GM21619 (cell line): ENCODE measurements at regions not wholly inside any gene's neighbourhood (a gene's known extent, or its start where the extent isn't known, plus 50 kb on each side); places are given as distances from the start of the nearest gene placed in this dataset.
A peak's percentile ranks its signal among the peaks of the same experiment; 100 is the strongest.
"Not testable (repeated sequence)": the region's sequence is repeated elsewhere in the genome, so short reads cannot be mapped to it uniquely, and the experiment has no call there.

Source experiments
- ATAC-seq: cut with Tn5 transposase; IDR thresholded peaks from one replicate; pipeline ENCODE4 v1.9.1; 2021; ENCODE audit not compliant: unreplicated experiment

DNA sequence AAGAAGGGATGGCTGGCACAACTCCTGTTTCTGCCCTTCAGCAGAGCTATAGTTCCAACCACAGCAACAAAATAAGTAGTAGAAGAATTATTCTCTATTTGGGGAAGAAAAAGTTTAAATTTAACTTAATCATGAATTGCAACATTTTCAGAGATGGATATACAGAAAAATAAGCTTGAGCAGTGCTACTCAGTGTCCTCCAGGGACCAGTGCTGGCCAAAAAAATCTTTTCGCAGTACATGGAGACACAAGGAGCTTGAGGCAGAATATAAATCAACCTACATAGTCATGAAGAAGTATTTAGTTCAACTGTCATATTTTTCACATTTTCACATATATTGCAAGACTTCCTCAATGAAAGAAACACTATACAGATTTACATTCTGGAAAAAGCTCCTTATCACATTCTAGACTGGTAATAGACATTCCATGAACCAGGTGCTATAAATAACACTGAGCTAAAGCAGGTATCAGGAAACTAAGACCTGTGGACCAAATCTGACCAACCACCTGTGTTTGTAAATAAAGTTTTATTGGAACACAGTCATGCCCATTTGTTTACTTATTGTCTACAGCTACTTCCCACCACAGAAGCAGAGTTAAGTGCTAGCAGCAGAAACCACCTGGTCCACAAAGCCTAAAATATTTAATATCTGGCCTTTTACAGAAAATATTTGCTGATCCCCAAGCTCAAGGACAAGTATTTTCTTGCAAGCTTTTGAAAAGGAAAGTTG lies 101.9 kb downstream of the RGS21 start:
- ATAC-seq = no peak

- no peak for ATAC-seq
These were observed 113.9 kb downstream of the RGS21 start for GRCh38 chr1:192430644-192431043.

- no peak for ATAC-seq
These were observed 118.9 kb downstream of the RGS21 start for GRCh38 chr1:192435704-192436103.

DNA sequence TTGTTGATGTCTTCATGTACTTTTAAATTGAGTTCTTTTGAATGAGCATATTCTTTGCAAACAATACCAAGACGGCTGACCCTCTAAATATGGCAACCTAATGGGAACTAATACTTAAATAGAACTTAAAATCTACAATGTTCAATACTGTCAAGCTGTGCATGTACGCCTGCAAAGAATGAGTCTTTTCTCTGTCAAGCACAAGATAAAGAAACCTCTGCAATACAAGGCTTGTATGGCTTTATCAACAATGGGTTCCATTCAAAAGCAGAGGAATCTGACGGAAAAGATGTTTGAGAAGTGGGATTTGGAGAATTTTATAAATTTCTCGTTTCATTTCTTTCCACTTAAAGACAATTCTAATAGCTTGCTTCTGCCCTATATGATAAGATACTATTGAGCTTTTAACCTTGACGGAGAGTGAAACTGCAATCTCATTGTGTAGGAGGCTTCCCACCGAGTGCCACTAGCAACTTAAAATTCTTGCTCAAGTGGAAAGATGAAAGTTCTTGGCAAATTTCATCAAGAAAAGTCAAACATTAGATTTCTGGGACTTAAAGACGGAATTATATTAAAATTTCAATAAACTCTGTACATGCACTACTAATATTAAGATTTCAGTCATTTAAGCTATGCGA lies 119.8 kb downstream of the RGS21 start:
- no peak for ATAC-seq

GRCh38 chr1:192438737-192439136 lies 121.9 kb downstream of the RGS21 start:
- no peak for ATAC-seq

DNA sequence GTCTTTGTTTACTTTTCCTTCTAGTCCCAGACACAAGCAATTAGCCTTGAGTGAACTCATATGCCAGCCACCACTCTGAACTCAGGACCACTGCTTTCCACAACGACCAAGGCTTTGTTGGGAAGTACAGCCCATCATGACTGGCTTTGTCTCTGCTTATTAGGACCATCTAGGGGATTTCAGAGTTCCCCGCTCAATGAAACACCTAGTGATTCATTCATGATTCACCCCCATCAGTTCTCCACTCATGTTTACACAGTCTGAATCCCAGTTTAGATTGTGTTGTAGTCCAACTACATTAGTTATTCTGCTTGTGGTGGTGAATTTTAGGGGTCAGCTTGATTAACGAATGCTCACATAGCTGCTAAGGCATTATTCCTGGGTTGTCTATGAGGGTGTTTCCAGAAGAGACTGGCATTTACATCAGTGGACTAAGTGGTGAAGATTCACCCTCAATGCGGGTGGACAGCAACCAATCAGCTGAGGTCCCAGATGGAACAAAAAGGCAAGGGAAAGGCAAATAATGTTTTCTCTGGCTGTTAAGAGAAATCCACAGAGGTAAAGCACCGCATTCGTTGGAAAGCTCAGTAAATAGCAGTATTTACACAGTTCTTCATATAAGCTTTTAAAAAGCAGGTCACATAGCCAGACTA lies 122.7 kb downstream of the RGS21 start:
- ATAC-seq = no peak

DNA sequence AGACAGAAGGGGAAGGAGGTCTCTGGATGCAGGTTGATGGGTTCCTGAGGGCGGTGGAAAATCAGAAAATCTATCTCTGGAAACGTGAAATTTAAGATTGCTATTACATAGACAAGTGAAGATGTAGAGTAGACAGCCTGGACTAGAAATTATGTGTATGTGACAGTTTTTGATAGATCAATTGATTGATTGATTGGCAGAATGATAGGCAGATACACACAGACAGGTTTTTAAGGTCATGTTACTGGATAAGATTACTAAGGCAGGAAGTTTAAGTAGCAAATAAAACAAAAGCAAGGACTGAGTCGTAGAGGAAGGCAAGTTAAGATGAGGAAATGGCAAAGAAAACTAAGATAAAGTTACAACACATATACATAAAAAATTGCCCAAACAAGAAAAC lies 124.7 kb downstream of the RGS21 start:
- ATAC-seq = no peak

- no peak for ATAC-seq
These were observed 125.9 kb downstream of the RGS21 start for GRCh38 chr1:192442736-192443135.

- ATAC-seq = no peak
These were observed 126.8 kb downstream of the RGS21 start for GRCh38 chr1:192443616-192444015.

- ATAC-seq = no peak
These were observed 128.4 kb downstream of the RGS21 start for GRCh38 chr1:192445241-192445640.

- peak; percentile 74 for ATAC-seq
These were observed 129.2 kb downstream of the RGS21 start for GRCh38 chr1:192445839-192446489.

- ATAC-seq = no peak
These were observed 127.5 kb upstream of the RGS1 start for GRCh38 chr1:192448026-192448578.

GRCh38 chr1:192453360-192453992 lies 122.1 kb upstream of the RGS1 start:
- no peak for ATAC-seq

GRCh38 chr1:192459467-192459866 lies 116.1 kb upstream of the RGS1 start:
- ATAC-seq = no peak

- ATAC-seq = no peak
These were observed 113.9 kb upstream of the RGS1 start for GRCh38 chr1:192461684-192462083.

GRCh38 chr1:192462616-192463015 lies 113.0 kb upstream of the RGS1 start:
- no peak for ATAC-seq

- ATAC-seq = no peak
These were observed 111.9 kb upstream of the RGS1 start for GRCh38 chr1:192463661-192464060.

DNA sequence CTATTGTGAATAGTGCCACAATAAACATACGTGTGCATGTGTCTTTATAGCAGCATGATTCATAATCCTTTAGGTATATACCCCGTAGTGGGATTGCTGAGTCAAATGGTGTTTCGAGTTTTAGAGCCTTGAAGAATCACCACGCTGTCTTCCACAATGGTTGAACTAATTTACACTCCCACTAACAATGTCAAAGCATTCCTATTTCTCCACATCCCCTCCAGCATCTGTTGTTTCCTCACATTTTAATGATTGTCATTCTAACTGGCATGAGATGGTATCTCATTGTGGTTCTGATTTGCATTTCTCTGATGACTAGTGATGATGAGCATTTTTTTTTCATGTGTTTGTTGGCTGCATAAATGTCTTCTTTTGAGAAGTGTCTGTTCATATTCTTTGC lies 110.4 kb upstream of the RGS1 start:
- ATAC-seq = not testable (repeated sequence)

DNA sequence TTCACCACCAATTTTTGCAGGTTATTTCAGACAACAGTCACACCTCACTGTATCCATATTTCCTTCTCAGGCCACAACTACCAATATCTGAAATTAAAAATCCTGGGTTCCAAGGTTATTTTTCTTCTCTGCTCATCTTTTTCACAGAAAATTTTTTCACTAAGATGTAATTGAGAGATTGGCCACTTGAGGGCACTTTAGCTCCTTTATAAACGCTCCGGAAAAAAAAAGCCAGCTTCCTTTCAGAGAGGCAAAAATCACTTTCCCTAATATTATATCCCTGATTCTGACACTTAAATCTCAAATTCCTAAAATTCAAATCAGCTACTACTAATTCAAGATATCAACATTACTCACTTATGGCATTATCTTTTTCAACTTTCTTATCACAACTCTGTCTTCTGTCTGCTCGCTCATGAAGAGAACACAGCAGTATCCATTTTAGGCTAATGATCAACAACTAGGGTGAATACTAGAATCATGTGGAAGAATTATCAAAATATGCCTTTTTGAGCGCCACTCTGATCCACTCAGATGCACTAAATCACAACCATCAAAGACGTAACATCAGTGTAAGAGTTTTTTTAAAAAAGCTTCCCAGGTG lies 101.4 kb upstream of the RGS1 start:
- ATAC-seq = no peak

DNA sequence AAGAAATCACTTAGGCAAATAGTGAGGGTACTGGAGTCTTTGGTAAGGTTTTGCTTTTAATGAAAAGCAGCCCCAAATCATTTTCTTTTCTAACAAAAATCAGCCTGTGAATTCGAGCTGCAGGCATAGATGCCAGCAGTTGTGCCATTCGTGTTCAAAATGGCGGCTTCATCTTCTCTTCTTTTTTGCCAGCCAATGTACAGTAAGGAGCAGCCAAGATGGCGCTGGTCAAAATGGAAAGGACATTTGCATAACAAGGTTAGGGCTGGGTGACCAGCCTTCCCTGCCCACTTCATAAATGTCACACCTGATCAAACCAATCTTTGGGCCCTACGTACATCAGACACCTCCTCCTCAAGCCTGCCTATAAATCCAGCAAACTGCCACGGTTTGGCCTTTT lies 100.2 kb upstream of the RGS1 start:
- no peak for ATAC-seq

- no peak for ATAC-seq
These were observed 99.6 kb upstream of the RGS1 start for GRCh38 chr1:192475970-192476369.
